CD14-positive monocyte (primary cell): ENCODE measurements at regions not wholly inside any gene's neighbourhood (a gene's known extent, or its start where the extent isn't known, plus 50 kb on each side); places are given as distances from the start of the nearest gene placed in this dataset.

Source experiments
- DNase-seq, 3 donors: peaks; one replicate each; pipeline ENCODE4 v3.0.0-alpha.2; 2011 to 2022
- H2AFZ ChIP-seq: 2 replicates; pipeline ENCODE4 v1.6.0; 2012; ENCODE audit warnings: mild to moderate bottlenecking, low read depth, low read length, inconsistent platforms; ENCODE audit not compliant: insufficient read depth, poor library complexity, severe bottlenecking
- H3K27ac ChIP-seq, 2 donors: 1 replicate in 1 of 2; 2 replicates in 1 of 2; pipeline ENCODE4 v1.5.1; 2012 to 2013; ENCODE audit warnings: low read length in 2 of 2, control low read depth in 1 of 2, inconsistent platforms in 1 of 2, low read depth in 1 of 2, mild to moderate bottlenecking in 1 of 2
- H3K27me3 ChIP-seq, 2 donors: one replicate each; pipeline versions ENCODE4 v1.6.0 to v1.6.1; 2011 to 2013; ENCODE audit warnings: low read length in 2 of 2; ENCODE audit not compliant: control insufficient read depth in 2 of 2, insufficient read depth in 2 of 2
- H3K36me3 ChIP-seq, 2 donors: replicated peaks in 1 of 2; 1 replicate in 1 of 2; 2 replicates in 1 of 2; pipeline versions ENCODE4 v1.5.1 to v1.6.1; 2012 to 2013; ENCODE audit warnings: low read length in 2 of 2, control low read depth in 1 of 2, inconsistent platforms in 1 of 2, mild to moderate bottlenecking in 1 of 2; ENCODE audit not compliant: insufficient read depth in 2 of 2, control insufficient read depth in 1 of 2
- H3K4me1 ChIP-seq, 2 donors: 1 replicate in 1 of 2; 2 replicates in 1 of 2; pipeline versions ENCODE4 v1.5.1 to v1.6.1; 2012 to 2013; ENCODE audit warnings: low read length in 2 of 2, control low read depth in 1 of 2, inconsistent platforms in 1 of 2, mild to moderate bottlenecking in 1 of 2, moderate library complexity in 1 of 2; ENCODE audit not compliant: insufficient read depth in 2 of 2, control insufficient read depth in 1 of 2
- H3K4me2 ChIP-seq: replicated peaks from 2 replicates; pipeline ENCODE3; 2012; ENCODE audit warnings: low read length, moderate library complexity, mild to moderate bottlenecking; ENCODE audit not compliant: poor library complexity, severe bottlenecking; ENCODE audit errors: extremely low read depth
- H3K4me3 ChIP-seq, 3 experiments: fragments of 200-600 bp in 1 of 3; sonication (generic) in 1 of 3; replicated peaks in 1 of 3; 1 replicate in 2 of 3; 2 replicates in 1 of 3; pipeline ENCODE4 v1.5.1; 2011 to 2013; ENCODE audit warnings: low read length in 3 of 3, mild to moderate bottlenecking in 3 of 3, control low read depth in 2 of 3, low read depth in 2 of 3, inconsistent platforms in 1 of 3, moderate library complexity in 1 of 3
- H3K79me2 ChIP-seq: 2 replicates; pipeline ENCODE4 v1.6.0; 2012; ENCODE audit warnings: mild to moderate bottlenecking, control low read depth, inconsistent platforms, low read length, moderate library complexity; ENCODE audit not compliant: insufficient read depth
- H3K9ac ChIP-seq: 2 replicates; pipeline ENCODE4 v1.6.0; 2017; ENCODE audit warnings: low read length, mild to moderate bottlenecking; ENCODE audit not compliant: insufficient read depth, poor library complexity, severe bottlenecking
- H3K9me3 ChIP-seq, 2 donors: replicated peaks in 1 of 2; 1 replicate in 1 of 2; 2 replicates in 1 of 2; pipeline versions ENCODE4 v1.5.1 to v1.6.1; 2012 to 2013; ENCODE audit warnings: low read length in 2 of 2, control low read depth in 1 of 2; ENCODE audit not compliant: control insufficient read depth in 1 of 2, insufficient read depth in 1 of 2
- H4K20me1 ChIP-seq: 2 replicates; pipeline ENCODE4 v1.6.0; 2012; ENCODE audit warnings: mild to moderate bottlenecking, low read length, control low read depth, moderate library complexity; ENCODE audit not compliant: insufficient read depth
- H3K27ac Mint-ChIP-seq, 7 donors: one replicate each; pipeline ENCODE4 v1.8.0; 2020; ENCODE audit warnings: mild to moderate bottlenecking in 7 of 7, mixed read lengths in 7 of 7, moderate library complexity in 6 of 7, inconsistent platforms in 2 of 7
- H3K27me3 Mint-ChIP-seq, 3 donors: one replicate each; pipeline ENCODE4 v1.8.0; 2021 to 2022; ENCODE audit warnings: low read depth in 3 of 3, mild to moderate bottlenecking in 3 of 3, mixed read lengths in 3 of 3, moderate library complexity in 3 of 3, inconsistent platforms in 1 of 3
- H3K36me3 Mint-ChIP-seq, 2 donors: one replicate each; pipeline ENCODE4 v1.8.0; 2020; ENCODE audit warnings: mixed read lengths in 2 of 2, inconsistent platforms in 1 of 2, mild to moderate bottlenecking in 1 of 2
- H3K4me1 Mint-ChIP-seq: one replicate; pipeline ENCODE4 v1.8.0; 2020; ENCODE audit warnings: mild to moderate bottlenecking, mixed read lengths
- H3K4me3 Mint-ChIP-seq, 2 donors: one replicate each; pipeline ENCODE4 v1.8.0; 2020; ENCODE audit warnings: mild to moderate bottlenecking in 2 of 2, mixed read lengths in 2 of 2, moderate library complexity in 1 of 2
- H3K9me3 Mint-ChIP-seq, 7 donors: one replicate each; pipeline ENCODE4 v1.8.0; 2020 to 2022; ENCODE audit warnings: mixed read lengths in 7 of 7, mild to moderate bottlenecking in 6 of 7, moderate library complexity in 6 of 7, inconsistent platforms in 2 of 7
- CTCF ChIP-seq: fragments of 200-600 bp; IDR thresholded peaks from one replicate; pipeline ENCODE4 v1.8.0; 2022; ENCODE audit warnings: antibody characterized with exemption, mild to moderate bottlenecking
- WGBS: methylation state at CpG from one replicate; pipeline ENCODE4 v1.1.5; 2013; ENCODE audit warnings: missing lambda C conversion rate; ENCODE audit not compliant: insufficient coverage; 5-methylcytosine and 5-hydroxymethylcytosine counted together
- intact Hi-C, 2 donors: fragments of 100-400 bp; cut with micrococcal nuclease; formaldehyde crosslinking; loops; one replicate each; pipeline versions ENCODE4 v1.15.0 to v1.15.1; 2023

- no peaks in the 10 kb centered on the region for H3K4me1 Mint-ChIP-seq
- intact Hi-C loops = no loop called here
- H3K9me3 ChIP-seq = no peaks in the 10 kb centered on the region
- no peak overlapping the region for H3K4me3 ChIP-seq
- no peaks in the 10 kb centered on the region for H3K36me3 ChIP-seq
- no peak for TF ChIP-seq CTCF
- H3K9ac ChIP-seq = no peak overlapping the region
- H3K27me3 Mint-ChIP-seq = no peaks in the 10 kb centered on the region
- H3K27ac Mint-ChIP-seq = no peak overlapping the region
- no peak overlapping the region for H2AFZ ChIP-seq
- no peaks in the 10 kb centered on the region for H3K27me3 ChIP-seq
- WGBS = 91% methylated on average over 4 of the region's 5 CpGs
- no peak overlapping the region for H3K4me2 ChIP-seq
- peaks cover 0 to 3% (median 2%) of the 10 kb centered on the region in 7 donors for H3K9me3 Mint-ChIP-seq
- H3K4me3 Mint-ChIP-seq = no peak overlapping the region
- no peaks in the 10 kb centered on the region for H4K20me1 ChIP-seq
- H3K79me2 ChIP-seq = no peaks in the 10 kb centered on the region
- DNase-seq = no peak
- no peaks in the 10 kb centered on the region for H3K36me3 Mint-ChIP-seq
- H3K4me1 ChIP-seq = no peaks in the 10 kb centered on the region
- H3K27ac ChIP-seq = no peak overlapping the region
Observed at GRCh38 chr5:57862471-57862911, 379.9 kb upstream of the ACTBL2 start.

GRCh38 chr5:57859626-57860025 is 377.0 kb upstream of the ACTBL2 start:
- Histone ChIP-seq H3K79me2 (no peaks in the 10 kb centered on the region), H3K4me1 (no peaks in the 10 kb centered on the region), H3K4me2 (no peak overlapping the region), H3K4me3 (no peak overlapping the region), H3K9ac (no peak overlapping the region), H4K20me1 (no peaks in the 10 kb centered on the region), H3K9me3 (no peaks in the 10 kb centered on the region), H2AFZ (no peak overlapping the region), H3K27ac (no peak overlapping the region), H3K27me3 (no peaks in the 10 kb centered on the region), H3K36me3 (no peaks in the 10 kb centered on the region)
- Mint-ChIP-seq H3K36me3 (no peaks in the 10 kb centered on the region), H3K27me3 (peaks cover 0 to 2% (median 0%) of the 10 kb centered on the region in 3 donors), H3K27ac (no peak overlapping the region), H3K4me3 (no peak overlapping the region), H3K9me3 (peaks cover 0 to 7% (median 2%) of the 10 kb centered on the region in 7 donors), H3K4me1 (no peaks in the 10 kb centered on the region)
- no peak for TF ChIP-seq CTCF
- intact Hi-C loops = no loop called here
- no CpG with 5 or more reads among the region's 3 CpGs for WGBS
- DNase-seq = no peak
